Endothelial cell (in vitro differentiated cells): ENCODE measurements at regions not wholly inside any gene's neighbourhood (a gene's known extent, or its start where the extent isn't known, plus 50 kb on each side); places are given as distances from the start of the nearest gene placed in this dataset.

Experiments used
- DNase-seq: peaks from one replicate; pipeline ENCODE4 v3.0.0; 2021; ENCODE audit warnings: low spot score
- H3K27ac Mint-ChIP-seq: one replicate; pipeline ENCODE4 v1.8.0; 2021; ENCODE audit warnings: mixed read lengths, inconsistent platforms; ENCODE audit not compliant: unreplicated experiment
- H3K27me3 Mint-ChIP-seq: one replicate; pipeline ENCODE4 v1.8.0; 2021; ENCODE audit warnings: mild to moderate bottlenecking, moderate library complexity, mixed read lengths, inconsistent platforms; ENCODE audit not compliant: unreplicated experiment
- H3K36me3 Mint-ChIP-seq: one replicate; pipeline ENCODE4 v1.8.0; 2021; ENCODE audit warnings: mild to moderate bottlenecking, low read depth, mixed read lengths, inconsistent platforms; ENCODE audit not compliant: unreplicated experiment
- H3K4me1 Mint-ChIP-seq: one replicate; pipeline ENCODE4 v1.8.0; 2021; ENCODE audit warnings: mild to moderate bottlenecking, mixed read lengths, inconsistent platforms; ENCODE audit not compliant: unreplicated experiment
- H3K4me3 Mint-ChIP-seq: one replicate; pipeline ENCODE4 v1.8.0; 2021; ENCODE audit warnings: mild to moderate bottlenecking, mixed read lengths, inconsistent platforms; ENCODE audit not compliant: unreplicated experiment
- H3K9me3 Mint-ChIP-seq: one replicate; pipeline ENCODE4 v1.8.0; 2021; ENCODE audit warnings: mixed read lengths, inconsistent platforms; ENCODE audit not compliant: unreplicated experiment
- CTCF ChIP-seq: fragments of 200-600 bp; sonication (generic); IDR thresholded peaks from one replicate; pipeline ENCODE4 v1.5.0; 2021; ENCODE audit warnings: antibody characterized with exemption; ENCODE audit not compliant: unreplicated experiment

- TF ChIP-seq CTCF, result no peak
- no peak overlapping the region for H3K4me3 Mint-ChIP-seq
- H3K36me3 Mint-ChIP-seq, result no peaks in the 10 kb centered on the region
- H3K9me3 Mint-ChIP-seq, result no peaks in the 10 kb centered on the region
- no peak for DNase-seq
- H3K4me1 Mint-ChIP-seq, result no peaks in the 10 kb centered on the region
- no peak overlapping the region for H3K27ac Mint-ChIP-seq
- H3K27me3 Mint-ChIP-seq, result peaks cover 2% of the 10 kb centered on the region
Observed at GRCh38 chr11:26204839-26205238, 127.1 kb upstream of the ANO3 start.

GRCh38 chr11:26219183-26220117, 112.5 kb upstream of the ANO3 start:
- H3K4me3 Mint-ChIP-seq, result no peak overlapping the region
- H3K27me3 Mint-ChIP-seq, result no peaks in the 10 kb centered on the region
- no peak for TF ChIP-seq CTCF
- H3K9me3 Mint-ChIP-seq, result no peaks in the 10 kb centered on the region
- DNase-seq, result no peak
- H3K36me3 Mint-ChIP-seq, result no peaks in the 10 kb centered on the region
- H3K27ac Mint-ChIP-seq, result no peak overlapping the region
- peaks cover 7% of the 10 kb centered on the region for H3K4me1 Mint-ChIP-seq

- no peaks in the 10 kb centered on the region for H3K27me3 Mint-ChIP-seq
- H3K27ac Mint-ChIP-seq, result no peak overlapping the region
- DNase-seq, result no peak
- no peaks in the 10 kb centered on the region for H3K4me1 Mint-ChIP-seq
- no peaks in the 10 kb centered on the region for H3K9me3 Mint-ChIP-seq
- no peak for TF ChIP-seq CTCF
- H3K4me3 Mint-ChIP-seq, result no peak overlapping the region
- H3K36me3 Mint-ChIP-seq, result no peaks in the 10 kb centered on the region
Observed at GRCh38 chr11:26225646-26226045, 106.3 kb upstream of the ANO3 start.

- Mint-ChIP-seq H3K4me1 (no peaks in the 10 kb centered on the region), H3K27ac (no peak overlapping the region), H3K36me3 (no peaks in the 10 kb centered on the region), H3K27me3 (no peaks in the 10 kb centered on the region), H3K4me3 (no peak overlapping the region), H3K9me3 (no peaks in the 10 kb centered on the region)
- DNase-seq, result no peak
- TF ChIP-seq CTCF, result no peak
Observed at GRCh38 chr11:26227301-26227746, 104.6 kb upstream of the ANO3 start.

GRCh38 chr11:26227883-26228502, 103.9 kb upstream of the ANO3 start:
- TF ChIP-seq CTCF, result no peak
- H3K4me1 Mint-ChIP-seq, result no peaks in the 10 kb centered on the region

More at GRCh38 chr11:26227883-26228502, 103.9 kb upstream of the ANO3 start:
- Mint-ChIP-seq H3K36me3 (no peaks in the 10 kb centered on the region), H3K27ac (no peak overlapping the region), H3K9me3 (no peaks in the 10 kb centered on the region), H3K27me3 (no peaks in the 10 kb centered on the region), H3K4me3 (no peak overlapping the region)
- no peak for DNase-seq
